ENCODE measurements at regions not wholly inside any gene's neighbourhood (a gene's known extent, or its start where the extent isn't known, plus 50 kb on each side); places are given as distances from the start of the nearest gene placed in this dataset.
A peak's percentile ranks its signal among the peaks of the same experiment; 100 is the strongest.

DNA sequence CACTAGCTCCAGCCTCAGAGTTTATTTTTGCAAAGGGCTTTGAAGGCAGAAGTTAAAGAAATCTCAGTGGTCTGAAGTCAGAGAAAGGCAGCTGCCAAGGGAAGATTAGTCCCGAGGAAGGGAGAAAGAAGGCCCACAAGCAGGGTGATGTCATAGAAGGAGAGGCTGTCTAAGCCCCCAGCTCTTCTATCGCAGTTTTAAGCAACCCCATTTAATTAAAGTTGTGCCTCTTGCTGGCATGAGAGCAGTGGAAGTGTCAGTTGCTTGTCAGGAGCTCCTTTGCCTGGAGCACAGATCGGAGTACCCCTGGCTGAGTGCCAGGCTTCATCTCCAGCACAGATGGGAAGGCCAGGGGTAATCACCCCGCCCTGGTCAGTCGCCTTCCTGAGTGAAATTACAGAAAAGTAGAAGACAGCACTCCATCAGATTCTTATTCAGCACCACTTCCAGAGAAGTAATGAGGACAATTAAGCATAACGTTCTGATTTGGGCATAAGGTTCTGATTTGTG is 530.7 kb downstream of the EPHB1 start (continued):
- TF ChIP-seq ZBTB34 (CRISPR knock-in tag; IDR thresholded peaks at IDR 0.05) (no peak), ARID4B (CRISPR knock-in tag; IDR thresholded peaks at IDR 0.05) (no peak), SMC3 (conservative IDR thresholded peaks at IDR 0.05; ENCODE audit: insufficient read depth, low read depth, low read length) (no peak), LCOR (CRISPR knock-in tag; IDR thresholded peaks at IDR 0.05) (no peak)

DNA sequence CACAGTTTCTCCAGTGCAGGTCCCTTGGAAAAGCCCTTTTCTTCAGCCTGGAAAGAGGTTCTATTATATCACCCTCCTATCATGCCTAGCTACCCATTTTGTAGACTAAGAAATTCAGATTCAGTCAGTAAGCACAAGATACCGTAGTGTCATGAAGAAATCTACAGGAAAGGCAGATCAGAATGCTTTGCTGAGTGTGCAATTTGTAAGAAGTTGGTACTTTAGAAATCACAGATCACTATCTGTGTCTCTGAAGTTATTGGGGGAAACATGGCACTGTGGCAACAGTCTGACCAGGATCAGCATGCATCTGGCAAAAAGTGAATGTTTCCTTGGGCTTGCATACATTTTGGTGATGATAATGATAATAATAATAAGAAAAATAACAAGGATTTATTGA is 531.8 kb downstream of the EPHB1 start:
- no TSS peak for BruUV-seq (replicated peaks)
- Histone ChIP-seq H3K9me3 (replicated peaks; ENCODE audit: control insufficient read depth, insufficient read depth, low read depth, low read length) (no peaks in the 10 kb centered on the region), H3K9ac (ENCODE audit: insufficient read depth in 1 of 2, low read depth in 2 of 2, low read length in 2 of 2) (no peak overlapping the region), H3K36me3 (ENCODE audit: control insufficient read depth, insufficient read depth, low read length) (no peaks in the 10 kb centered on the region), H3K4me3 (no peak overlapping the region), H3K27ac (ENCODE audit: extremely low read depth, low read depth, low read length) (no peak overlapping the region), H3K4me2 (ENCODE audit: insufficient read depth, low read length) (no peak overlapping the region), H3K27me3 (ENCODE audit: control insufficient read depth in 2 of 2, insufficient read depth in 2 of 2, low read length in 2 of 2) (no peaks in the 10 kb centered on the region), H2AFZ (ENCODE audit: low read depth, low read length) (no peak overlapping the region), H3K4me1 (replicated peaks in 1 of 2; ENCODE audit: control insufficient read depth in 2 of 2, insufficient read depth in 2 of 2, low read length in 2 of 2) (no peaks in the 10 kb centered on the region), H4K20me1 (replicated peaks; ENCODE audit: control insufficient read depth, insufficient read depth, low read length) (no peaks in the 10 kb centered on the region), H3K9me1 (ENCODE audit: control insufficient read depth, insufficient read depth, low read length) (no peaks in the 10 kb centered on the region), H3K79me2 (ENCODE audit: control insufficient read depth, insufficient read depth, low read length) (no peaks in the 10 kb centered on the region)
- ATAC-seq (no peak), DNase-seq (ENCODE audit: extremely low read depth in 1 of 4, low spot score in 3 of 4) (no peak), FAIRE-seq (no peak)
- ChIA-PET POLR2A (no interaction called here), CTCF (ENCODE audit: low intra/inter-chr PET ratio) (no interaction called here)
- WGBS (ENCODE audit: insufficient coverage, low coverage, missing lambda C conversion rate): 0% methylated on average over 1 of the region's 1 CpG
- in situ Hi-C loops (cut with MboI) (no loop called here), intact Hi-C loops (cut with micrococcal nuclease) (no loop called here)
- TF ChIP-seq ETS2 (tag; IDR thresholded peaks at IDR 0.05; ENCODE audit: borderline replicate concordance, poor library complexity, severe bottlenecking): no peak
- no peak for TF ChIP-seq CBX3 (IDR thresholded peaks at IDR 0.05; ENCODE audit: borderline replicate concordance in 1 of 2, low read length in 2 of 2)
- no peak for TF ChIP-seq KDM5B (IDR thresholded peaks at IDR 0.05; ENCODE audit: insufficient replicate concordance, low read depth, low read length)
- TF ChIP-seq ZNF316 (IDR thresholded peaks at IDR 0.05): peak; percentile 50; the same call in 1 of the 2 replicates
- 0 out of 2 replicates have a peak, but pooled peaks have one; percentile 25 for TF ChIP-seq MAFG (tag; conservative IDR thresholded peaks at IDR 0.05)
- TF ChIP-seq ZBTB49 (CRISPR knock-in tag; IDR thresholded peaks at IDR 0.05; ENCODE audit: borderline replicate concordance): no peak
- TF ChIP-seq MAFK (IDR thresholded peaks at IDR 0.05; ENCODE audit: low read length): 0 out of 2 replicates have a peak, but pooled peaks have one; percentile 37
- no peak for TF ChIP-seq NFIX (CRISPR knock-in tag; IDR thresholded peaks at IDR 0.05; ENCODE audit: low read depth)
- TF ChIP-seq CAMTA2 (CRISPR knock-in tag; conservative IDR thresholded peaks at IDR 0.05): no peak
- no peak for TF ChIP-seq PHB (CRISPR knock-in tag; IDR thresholded peaks at IDR 0.05)

Measured in K562 (cell line).